ENCODE measurements at regions not wholly inside any gene's neighbourhood (a gene's known extent, or its start where the extent isn't known, plus 50 kb on each side); places are given as distances from the start of the nearest gene placed in this dataset.
"Not testable (repeated sequence)": the region's sequence is repeated elsewhere in the genome, so short reads cannot be mapped to it uniquely, and the experiment has no call there.

DNA sequence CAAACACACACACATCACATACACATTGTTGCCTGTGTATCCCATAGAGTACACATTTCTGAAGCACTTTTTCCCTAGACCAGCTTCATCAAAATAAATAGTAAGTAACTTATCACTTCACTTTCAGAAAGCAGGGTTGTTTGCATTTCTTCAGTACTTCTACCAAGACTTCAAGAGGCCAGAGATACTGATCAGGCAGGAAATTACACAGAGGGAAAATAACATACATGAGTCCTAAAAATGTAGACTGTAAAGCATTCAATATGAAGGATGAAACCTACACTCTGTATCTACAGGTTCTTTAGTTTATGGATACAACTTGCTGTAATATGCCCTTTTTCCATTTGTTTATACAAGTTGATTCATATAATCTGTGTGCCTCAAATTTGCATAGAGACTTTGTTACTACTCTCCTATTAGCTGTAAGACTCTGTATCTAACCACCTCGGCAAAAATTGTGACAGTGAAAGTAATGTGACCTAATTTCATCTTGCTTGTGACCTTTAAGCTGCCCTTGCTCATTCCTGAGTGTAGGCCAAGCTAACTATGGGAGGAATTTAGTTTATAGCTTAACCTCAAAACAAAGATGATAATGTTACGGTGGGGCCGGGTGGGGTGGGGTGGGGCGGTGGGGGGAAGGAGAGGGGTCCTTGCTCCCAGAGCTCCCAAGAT, 228.9 kb upstream of the SPOPL start:
- Histone ChIP-seq H3K4me3 (ENCODE audit: insufficient read depth, low read depth, low read length) (no peak overlapping the region), H3K36me3 (replicated peaks; ENCODE audit: control insufficient read depth, insufficient read depth, low read length) (no peaks in the 10 kb centered on the region), H3K27me3 (ENCODE audit: control insufficient read depth, insufficient read depth, low read length) (no peaks in the 10 kb centered on the region)
- no peak for DNase-seq

- not testable (repeated sequence) for H3K27me3 ChIP-seq (ENCODE audit: control insufficient read depth, insufficient read depth, low read length); H3K36me3 ChIP-seq (replicated peaks; ENCODE audit: control insufficient read depth, insufficient read depth, low read length); H3K4me3 ChIP-seq (ENCODE audit: insufficient read depth, low read depth, low read length); DNase-seq
These were observed 228.3 kb upstream of the SPOPL start for GRCh38 chr2:138273280-138273679.

GRCh38 chr2:138274421-138275291, 226.9 kb upstream of the SPOPL start:
- Histone ChIP-seq H3K36me3 (replicated peaks; ENCODE audit: control insufficient read depth, insufficient read depth, low read length) (no peaks in the 10 kb centered on the region), H3K27me3 (ENCODE audit: control insufficient read depth, insufficient read depth, low read length) (no peaks in the 10 kb centered on the region), H3K4me3 (ENCODE audit: insufficient read depth, low read depth, low read length) (no peak overlapping the region)
- DNase-seq: no peak

GRCh38 chr2:138275292-138275690, 226.3 kb upstream of the SPOPL start:
- no peaks in the 10 kb centered on the region for H3K36me3 ChIP-seq (replicated peaks; ENCODE audit: control insufficient read depth, insufficient read depth, low read length)
- DNase-seq: no peak
- no peaks in the 10 kb centered on the region for H3K27me3 ChIP-seq (ENCODE audit: control insufficient read depth, insufficient read depth, low read length)
- H3K4me3 ChIP-seq (ENCODE audit: insufficient read depth, low read depth, low read length): no peak overlapping the region

DNA sequence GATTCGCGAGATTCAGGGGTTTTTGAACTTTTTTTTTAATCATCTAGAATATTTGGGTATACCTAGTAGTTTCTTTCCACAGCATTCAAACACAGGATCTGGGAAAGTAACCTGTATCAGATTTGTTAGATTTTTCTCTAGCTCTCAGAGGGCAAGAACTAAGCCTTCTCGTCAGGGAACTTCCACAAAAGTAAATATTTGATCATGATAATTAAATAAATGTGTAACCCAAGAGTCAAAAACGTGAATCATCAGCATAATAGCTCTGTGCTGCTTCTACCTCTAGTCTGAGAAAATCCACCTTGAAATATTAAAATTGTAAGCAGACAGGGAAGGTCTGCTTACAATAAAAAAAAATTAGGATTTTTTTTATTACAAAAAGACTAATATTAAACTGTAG, 225.7 kb upstream of the SPOPL start:
- no peaks in the 10 kb centered on the region for H3K36me3 ChIP-seq (replicated peaks; ENCODE audit: control insufficient read depth, insufficient read depth, low read length)
- DNase-seq: no peak
- H3K4me3 ChIP-seq (ENCODE audit: insufficient read depth, low read depth, low read length): no peak overlapping the region
- no peaks in the 10 kb centered on the region for H3K27me3 ChIP-seq (ENCODE audit: control insufficient read depth, insufficient read depth, low read length)

DNA sequence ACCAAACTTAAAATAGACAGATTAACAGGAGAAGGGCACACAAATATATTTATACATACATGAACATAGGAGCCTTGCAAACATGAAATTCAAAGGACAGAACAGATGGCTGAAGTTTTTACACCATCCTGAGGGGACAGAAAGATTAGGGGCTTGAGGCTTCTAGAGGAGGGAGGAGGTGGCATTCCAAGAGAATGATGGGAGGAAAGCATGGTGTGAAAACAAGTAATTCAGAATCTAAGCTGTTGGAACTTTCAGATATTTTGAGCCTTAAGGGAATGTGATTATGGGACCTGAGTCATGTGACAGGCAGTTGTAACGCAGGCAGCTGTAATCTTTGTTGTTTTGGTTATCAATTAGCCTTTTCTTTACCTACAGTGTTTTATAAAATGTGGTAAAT, 225.2 kb upstream of the SPOPL start:
- no peak overlapping the region for H3K4me3 ChIP-seq (ENCODE audit: insufficient read depth, low read depth, low read length)
- H3K36me3 ChIP-seq (replicated peaks; ENCODE audit: control insufficient read depth, insufficient read depth, low read length): no peaks in the 10 kb centered on the region
- peak; percentile 13 for DNase-seq
- no peaks in the 10 kb centered on the region for H3K27me3 ChIP-seq (ENCODE audit: control insufficient read depth, insufficient read depth, low read length)

DNA sequence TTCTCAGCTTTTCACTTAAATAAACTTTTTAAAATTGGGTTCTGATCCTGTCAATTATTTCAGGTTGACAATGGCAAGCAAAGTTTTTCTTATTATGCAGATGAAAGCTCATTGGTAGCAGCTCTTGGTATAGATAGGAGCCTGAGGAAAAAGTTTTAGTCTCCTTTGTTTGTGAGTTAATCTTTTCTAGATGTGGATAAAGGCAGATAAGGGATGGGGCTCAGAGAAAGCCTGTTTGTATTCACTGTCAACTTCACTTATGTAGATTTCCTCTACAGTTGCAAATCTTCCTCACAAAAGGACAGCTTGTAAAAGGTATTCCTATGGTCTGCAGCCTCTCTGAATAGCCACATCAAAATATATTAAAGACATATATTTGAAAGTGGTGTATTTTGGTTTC, 224.5 kb upstream of the SPOPL start:
- peak; percentile 49 for DNase-seq
- Histone ChIP-seq H3K27me3 (ENCODE audit: control insufficient read depth, insufficient read depth, low read length) (no peaks in the 10 kb centered on the region), H3K4me3 (ENCODE audit: insufficient read depth, low read depth, low read length) (no peak overlapping the region), H3K36me3 (replicated peaks; ENCODE audit: control insufficient read depth, insufficient read depth, low read length) (no peaks in the 10 kb centered on the region)

DNA sequence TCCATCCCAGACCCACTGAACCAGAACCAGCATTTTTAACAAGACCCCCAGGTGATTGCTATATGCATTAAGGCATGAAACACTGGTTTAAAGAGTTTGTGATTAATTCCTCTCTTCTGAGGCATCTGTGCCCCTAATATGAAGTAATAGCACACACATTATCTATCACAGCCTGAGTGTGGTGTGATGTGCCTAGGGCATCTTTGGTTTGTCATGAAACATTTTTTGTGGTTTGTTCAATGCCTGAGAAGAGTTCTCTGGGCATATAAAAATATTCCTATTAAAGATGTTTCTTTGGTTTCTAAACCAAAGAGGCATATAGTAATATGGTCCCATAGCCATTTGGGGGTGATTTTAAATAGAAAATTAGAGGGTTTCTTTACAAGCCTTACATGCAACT, 221.7 kb upstream of the SPOPL start:
- no peak overlapping the region for H3K4me3 ChIP-seq (ENCODE audit: insufficient read depth, low read depth, low read length)
- no peaks in the 10 kb centered on the region for H3K27me3 ChIP-seq (ENCODE audit: control insufficient read depth, insufficient read depth, low read length)
- H3K36me3 ChIP-seq (replicated peaks; ENCODE audit: control insufficient read depth, insufficient read depth, low read length): no peaks in the 10 kb centered on the region
- DNase-seq: no peak

DNA sequence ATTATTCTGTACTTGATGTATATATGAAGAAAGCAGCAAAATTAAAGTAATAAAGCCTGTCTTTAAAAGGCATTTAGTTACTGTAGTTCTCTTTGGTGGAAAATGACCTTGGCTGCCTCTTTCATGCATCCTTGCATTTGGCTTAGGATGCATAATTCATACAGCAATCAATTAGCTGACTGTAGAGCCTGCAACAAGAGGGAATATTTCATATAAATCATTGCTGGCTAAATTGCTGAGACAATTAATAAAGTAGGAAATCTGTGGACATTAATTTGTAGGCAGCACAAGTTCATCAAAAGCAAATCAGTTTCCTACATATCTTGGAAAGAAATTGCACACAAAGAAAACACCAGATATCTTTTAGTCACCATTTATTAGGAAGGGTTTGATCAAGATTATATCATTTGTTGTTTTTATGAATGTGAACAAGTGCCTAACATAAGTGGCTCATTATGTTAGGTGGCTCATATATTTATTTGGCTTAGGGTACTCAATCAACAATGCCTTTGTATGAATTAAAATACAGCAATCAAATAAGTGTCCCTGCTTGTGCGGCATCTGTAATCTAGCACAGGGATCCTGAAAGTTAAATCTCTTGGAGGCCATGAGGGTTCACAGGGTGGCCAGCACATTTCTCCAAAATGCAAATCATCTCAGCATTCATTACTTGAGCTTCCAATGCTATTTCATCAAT, 220.4 kb upstream of the SPOPL start:
- no peaks in the 10 kb centered on the region for H3K36me3 ChIP-seq (replicated peaks; ENCODE audit: control insufficient read depth, insufficient read depth, low read length)
- H3K27me3 ChIP-seq (ENCODE audit: control insufficient read depth, insufficient read depth, low read length): no peaks in the 10 kb centered on the region
- no peak overlapping the region for H3K4me3 ChIP-seq (ENCODE audit: insufficient read depth, low read depth, low read length)
- DNase-seq: no peak

DNA sequence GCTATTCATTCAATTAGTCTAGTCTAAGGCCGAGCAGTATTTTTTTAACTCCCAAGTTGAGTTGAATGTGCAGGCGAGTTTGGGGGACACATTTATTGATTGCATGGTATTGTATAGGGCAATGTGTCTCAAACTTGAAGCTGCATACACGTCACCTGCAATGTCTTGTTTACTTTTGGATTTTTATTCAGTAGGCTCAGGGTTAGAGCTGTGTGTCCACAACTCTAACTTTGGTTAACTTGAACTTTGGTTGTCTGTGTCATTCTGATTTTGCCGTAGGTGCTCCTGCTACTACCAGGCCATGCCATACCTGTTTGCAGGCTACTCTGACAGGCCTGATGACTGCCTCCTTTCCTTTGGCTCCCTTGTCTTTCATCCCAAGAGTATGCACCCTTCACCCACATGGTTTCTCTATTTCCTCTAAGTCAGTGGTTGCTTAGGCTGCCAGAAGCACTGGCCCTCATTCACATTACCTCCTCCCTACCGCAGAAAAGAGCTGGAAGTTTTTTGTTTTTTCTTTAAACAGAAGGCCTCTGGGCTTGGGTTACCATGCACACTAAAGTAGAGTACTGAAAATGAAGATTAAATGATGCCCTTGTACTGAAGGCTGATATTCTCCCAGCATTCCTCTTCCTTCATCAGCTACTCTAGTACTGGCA, 219.4 kb upstream of the SPOPL start:
- Histone ChIP-seq H3K4me3 (ENCODE audit: insufficient read depth, low read depth, low read length) (no peak overlapping the region), H3K27me3 (ENCODE audit: control insufficient read depth, insufficient read depth, low read length) (no peaks in the 10 kb centered on the region), H3K36me3 (replicated peaks; ENCODE audit: control insufficient read depth, insufficient read depth, low read length) (no peaks in the 10 kb centered on the region)
- no peak for DNase-seq

- Histone ChIP-seq H3K27me3 (ENCODE audit: control insufficient read depth, insufficient read depth, low read length) (no peaks in the 10 kb centered on the region), H3K4me3 (ENCODE audit: insufficient read depth, low read depth, low read length) (no peak overlapping the region), H3K36me3 (replicated peaks; ENCODE audit: control insufficient read depth, insufficient read depth, low read length) (no peaks in the 10 kb centered on the region)
- DNase-seq: no peak
These were observed 209.8 kb upstream of the SPOPL start for GRCh38 chr2:138291805-138292204.

GRCh38 chr2:138293045-138293444, 208.5 kb upstream of the SPOPL start:
- Histone ChIP-seq H3K36me3 (replicated peaks; ENCODE audit: control insufficient read depth, insufficient read depth, low read length) (no peaks in the 10 kb centered on the region), H3K27me3 (ENCODE audit: control insufficient read depth, insufficient read depth, low read length) (no peaks in the 10 kb centered on the region), H3K4me3 (ENCODE audit: insufficient read depth, low read depth, low read length) (no peak overlapping the region)
- DNase-seq: no peak

DNA sequence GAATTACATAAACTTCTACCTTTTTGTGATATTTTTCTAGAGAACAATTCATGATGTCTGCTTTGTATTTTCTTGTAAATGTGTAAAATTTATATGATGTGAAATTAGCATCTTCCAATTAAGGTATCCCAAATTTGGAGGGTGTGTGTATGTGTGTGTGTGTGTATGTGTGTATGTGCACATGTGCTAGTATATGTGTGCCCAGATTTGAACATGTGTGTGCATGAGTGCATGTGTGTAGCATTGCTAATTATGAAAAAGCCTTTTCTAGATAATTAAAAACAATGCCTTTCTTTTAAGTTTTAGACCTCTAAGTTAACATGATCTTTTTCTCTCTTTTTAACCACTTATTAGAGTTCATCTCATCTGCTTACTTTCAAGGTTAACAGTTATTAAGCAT, 208.0 kb upstream of the SPOPL start:
- H3K36me3 ChIP-seq (replicated peaks; ENCODE audit: control insufficient read depth, insufficient read depth, low read length): no peaks in the 10 kb centered on the region
- no peaks in the 10 kb centered on the region for H3K27me3 ChIP-seq (ENCODE audit: control insufficient read depth, insufficient read depth, low read length)
- H3K4me3 ChIP-seq (ENCODE audit: insufficient read depth, low read depth, low read length): no peak overlapping the region
- no peak for DNase-seq

- no peaks in the 10 kb centered on the region for H3K36me3 ChIP-seq (replicated peaks; ENCODE audit: control insufficient read depth, insufficient read depth, low read length)
- H3K4me3 ChIP-seq (ENCODE audit: insufficient read depth, low read depth, low read length): no peak overlapping the region
- no peaks in the 10 kb centered on the region for H3K27me3 ChIP-seq (ENCODE audit: control insufficient read depth, insufficient read depth, low read length)
- no peak for DNase-seq
These were observed 207.1 kb upstream of the SPOPL start for GRCh38 chr2:138294451-138294850.

Data from H7 (cell line).